K562 (cell line): ENCODE measurements at regions not wholly inside any gene's neighbourhood (a gene's known extent, or its start where the extent isn't known, plus 50 kb on each side); places are given as distances from the start of the nearest gene placed in this dataset.

Experiments
- ATAC-seq: fragments of 200-7000 bp; cut with Tn5 transposase; 3 replicates; pipeline ENCODE4 v1.9.1; 2020; ENCODE audit warnings: moderate library complexity
- BruUV-seq: library from RNA; stranded (reverse); fragments of 400-500 nt; replicated peaks from 2 replicates; lab custom pipeline; 2021; lab: Mats Ljungman, UMichigan
- CTCF ChIA-PET: fragments of 300-600 bp; formaldehyde crosslinking; extraction: SDS; loops from one replicate; lab custom pipeline; 2021; ENCODE audit warnings: low intra/inter-chr PET ratio; lab: Yijun Ruan, JAX
- POLR2A ChIA-PET: fragments of 300-600, 350-650 bp; sonication (Branson Sonifier 250); formaldehyde crosslinking; extraction: SDS; loops from one replicate; lab custom pipeline; 2021; ENCODE audit warnings: antibody characterized with exemption, inconsistent platforms; lab: Yijun Ruan, JAX
- DNase-seq, 4 experiments: peaks; one replicate each; pipeline versions ENCODE4 v3.0.0 to v3.0.0-alpha.2; 2011 to 2018; ENCODE audit warnings: low spot score in 3 of 4, mixed read lengths in 3 of 4; ENCODE audit errors: extremely low read depth in 1 of 4
- FAIRE-seq: peaks from 2 replicates; lab custom pipeline; 2011; peaks lifted over from hg19 to GRCh38; lab: Jason Lieb, UNC
- H2AFZ ChIP-seq: 2 replicates; pipeline ENCODE4 v1.6.0; 2011; ENCODE audit warnings: low read depth, low read length, control low read depth, inconsistent platforms
- H3K27ac ChIP-seq: fragments of 200-600 bp; 3 replicates; pipeline ENCODE4 v1.8.0; 2011; ENCODE audit warnings: low read depth, mild to moderate bottlenecking, control low read depth, inconsistent platforms, low read length, moderate library complexity, mixed read lengths; ENCODE audit errors: extremely low read depth
- H3K27me3 ChIP-seq, 2 experiments: fragments of 300-600 bp in 1 of 2; 2 replicates in 1 of 2; 3 replicates in 1 of 2; pipeline versions ENCODE4 v1.6.0 to v1.8.0; 2011; ENCODE audit warnings: inconsistent platforms in 2 of 2, low read length in 2 of 2, mild to moderate bottlenecking in 1 of 2, mixed read lengths in 1 of 2, moderate library complexity in 1 of 2; ENCODE audit not compliant: control insufficient read depth in 2 of 2, insufficient read depth in 2 of 2
- H3K36me3 ChIP-seq: fragments of 300-600 bp; 3 replicates; pipeline ENCODE4 v1.8.0; 2011; ENCODE audit warnings: mild to moderate bottlenecking, low read length, inconsistent platforms; ENCODE audit not compliant: control insufficient read depth, insufficient read depth
- H3K4me1 ChIP-seq, 2 experiments: fragments of 200-600 bp in 1 of 2; replicated peaks in 1 of 2; 2 replicates in 1 of 2; 3 replicates in 1 of 2; pipeline versions ENCODE4 v1.5.1 to v1.8.0; 2011; ENCODE audit warnings: inconsistent platforms in 2 of 2, low read length in 2 of 2, mild to moderate bottlenecking in 1 of 2, mixed read lengths in 1 of 2, moderate library complexity in 1 of 2; ENCODE audit not compliant: control insufficient read depth in 2 of 2, insufficient read depth in 2 of 2
- H3K4me2 ChIP-seq: 2 replicates; pipeline ENCODE4 v1.6.1; 2011; ENCODE audit warnings: low read length, control low read depth, inconsistent platforms, mixed read lengths; ENCODE audit not compliant: insufficient read depth
- H3K4me3 ChIP-seq: fragments of 200-600 bp; sonication (generic), shearing (Covaris generic); 2 replicates; pipeline ENCODE4 v1.5.1; 2016; ENCODE audit warnings: control low read depth, inconsistent platforms
- H3K79me2 ChIP-seq: fragments of 200-600 bp; 3 replicates; pipeline ENCODE4 v1.8.0; 2011; ENCODE audit warnings: low read length, inconsistent platforms; ENCODE audit not compliant: control insufficient read depth, insufficient read depth
- H3K9ac ChIP-seq, 2 experiments: 2 replicates each; pipeline versions ENCODE4 v1.6.0 to v1.6.1; 2011; ENCODE audit warnings: low read depth in 2 of 2, low read length in 2 of 2, control low read depth in 1 of 2, inconsistent platforms in 1 of 2, mild to moderate bottlenecking in 1 of 2, mixed read lengths in 1 of 2; ENCODE audit not compliant: insufficient read depth in 1 of 2
- H3K9me1 ChIP-seq: one replicate; pipeline ENCODE4 v1.6.0; 2011; ENCODE audit warnings: inconsistent platforms, mild to moderate bottlenecking, low read length, moderate library complexity; ENCODE audit not compliant: control insufficient read depth, insufficient read depth
- H3K9me3 ChIP-seq: replicated peaks from 2 replicates; pipeline ENCODE4 v1.5.1; 2011; ENCODE audit warnings: low read depth, low read length, inconsistent platforms; ENCODE audit not compliant: control insufficient read depth, insufficient read depth
- H4K20me1 ChIP-seq: replicated peaks from 2 replicates; pipeline ENCODE4 v1.6.1; 2011; ENCODE audit warnings: low read length, inconsistent platforms, mixed read lengths; ENCODE audit not compliant: control insufficient read depth, insufficient read depth
- BRD9 ChIP-seq: fragments of 450-650 bp; IDR thresholded peaks from 2 replicates; pipeline ENCODE4 v1.6.1; 2018; ENCODE audit warnings: low read depth; ENCODE audit not compliant: partially characterized antibody
- CBFA2T2 ChIP-seq: fragments of 450-650 bp; conservative IDR thresholded peaks from 2 replicates; pipeline ENCODE4 v1.6.1; 2017; ENCODE audit warnings: mild to moderate bottlenecking
- CBFA2T3 ChIP-seq: fragments of 450-650 bp; IDR thresholded peaks from 2 replicates; pipeline ENCODE4 v1.6.1; 2017
- EHMT2 ChIP-seq: fragments of 450-650 bp; IDR thresholded peaks from 2 replicates; pipeline ENCODE4 v1.6.1; 2018; ENCODE audit warnings: antibody characterized with exemption
- HLTF ChIP-seq: fragments of 450-650 bp; IDR thresholded peaks from 2 replicates; pipeline ENCODE4 v1.6.1; 2016
- ILK ChIP-seq: fragments of 450-650 bp; IDR thresholded peaks from 2 replicates; pipeline ENCODE4 v1.6.1; 2016; ENCODE audit warnings: missing genetic modification characterization, low read depth, mild to moderate bottlenecking, missing compliant biosample characterization, moderate library complexity, borderline replicate concordance
- KLF13 ChIP-seq: fragments of 450-650 bp; IDR thresholded peaks from 2 replicates; pipeline ENCODE4 v1.6.1; 2016; ENCODE audit warnings: missing genetic modification characterization, low read depth, mild to moderate bottlenecking, missing compliant biosample characterization, moderate library complexity, borderline replicate concordance
- NFE2 ChIP-seq: IDR thresholded peaks from 2 replicates; pipeline ENCODE4 v1.6.1; 2014; ENCODE audit warnings: antibody characterized with exemption, low read depth
- POLR2A ChIP-seq: fragments of 450-650 bp; conservative IDR thresholded peaks from 2 replicates; pipeline ENCODE4 v1.6.1; 2016
- TAL1 ChIP-seq: fragments of 450-650 bp; IDR thresholded peaks from 2 replicates; pipeline ENCODE4 v1.6.1; 2016; ENCODE audit warnings: mild to moderate bottlenecking
- TBP ChIP-seq: optimal IDR thresholded peaks from 2 replicates; pipeline ENCODE3; 2011; ENCODE audit warnings: low read depth, low read length, improper control_type of control experiment
- U2AF1 ChIP-seq: fragments of 200-400 bp; formaldehyde crosslinking; optimal IDR thresholded peaks from 2 replicates; pipeline ENCODE3; 2017; ENCODE audit warnings: mild to moderate bottlenecking, low read depth, low read length, moderate library complexity
- ZNF699 ChIP-seq: fragments of 250-450 bp; sonication (Bioruptor Pico); IDR thresholded peaks from 2 replicates; pipeline ENCODE4 v1.8.0; 2021; ENCODE audit warnings: mild to moderate bottlenecking, moderate library complexity; ENCODE audit not compliant: insufficient replicate concordance
- ZNF717 ChIP-seq: fragments of 250-450 bp; sonication (Bioruptor Pico); IDR thresholded peaks from 2 replicates; pipeline ENCODE4 v1.5.0; 2021
- whole genome bisulfite sequencing: fragments of 100-300 bp; shearing (Covaris generic); methylation state at CpG from one replicate; pipeline ENCODE4 v1.1.6; 2016; ENCODE audit warnings: low coverage, mixed read lengths; ENCODE audit not compliant: insufficient coverage; ENCODE audit errors: missing lambda C conversion rate; 5-methylcytosine and 5-hydroxymethylcytosine counted together
- in situ Hi-C: fragments of 300-500 bp; cut with MboI; formaldehyde crosslinking; loops from 4 replicates; pipeline ENCODE4 v1.15.0; 2018; ENCODE audit warnings: inconsistent platforms, mixed read lengths
- intact Hi-C: fragments of 100-400 bp; cut with micrococcal nuclease; formaldehyde crosslinking; loops from 2 replicates; pipeline ENCODE4 v1.14.2; 2022
- TF ChIP-seq, protein P1 (sequence below): fragments of 450-650 bp; IDR thresholded peaks from 2 replicates; pipeline ENCODE4 v1.6.1; 2016; ENCODE audit warnings: mild to moderate bottlenecking, moderate library complexity

DNA sequence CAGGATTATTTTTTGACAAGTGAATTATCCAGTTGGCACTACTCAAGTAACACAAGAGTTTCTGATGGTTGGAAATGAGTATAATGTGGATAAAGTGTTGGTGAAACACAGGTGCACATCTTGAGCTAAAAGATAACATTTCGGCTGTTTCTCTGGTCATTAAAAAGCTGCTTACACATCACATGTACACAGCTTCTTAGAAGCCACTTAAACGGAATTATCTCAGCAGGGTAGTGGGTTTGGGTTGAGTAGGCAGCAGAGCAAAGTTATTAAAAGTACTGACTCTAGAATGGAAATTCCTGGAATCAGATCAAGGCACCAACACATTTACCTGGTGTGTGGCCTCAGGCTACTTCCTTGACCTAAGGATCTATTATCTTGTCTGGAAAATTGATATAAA is 55.4 kb upstream of the RASSF6 start:
- Histone ChIP-seq H3K4me2 (no peak overlapping the region; the same call in 1 of the 2 replicates), H2AFZ (peak overlapping the region; percentile 30; the same call in 1 of the 2 replicates), H4K20me1 (no peaks in the 10 kb centered on the region), H3K9me1 (no peaks in the 10 kb centered on the region), H3K9me3 (no peaks in the 10 kb centered on the region), H3K27ac (peak overlapping the region; percentile 21; the same call in 1 of the 3 replicates), H3K27me3 (no peaks in the 10 kb centered on the region), H3K4me1 (peaks cover 0 to 17% of the 10 kb centered on the region in 2 experiments; a peak in 3 of 5 replicates), H3K4me3 (no peak overlapping the region), H3K79me2 (no peaks in the 10 kb centered on the region), H3K36me3 (no peaks in the 10 kb centered on the region), H3K9ac (no peak overlapping the region)
- ChIA-PET CTCF (no interaction called here), POLR2A (interaction anchor here (0.8 to 1.4 kb wide), 3 partner anchors 9 to 455 kb away, joined by 3 to 5 read pairs (median 3); no protein-coding TSS in a partner anchor)
- FAIRE-seq (peak; percentile 75), DNase-seq (peak in 2 of 4 experiments; percentile 24 to 57), ATAC-seq (peak; percentile 62)
- WGBS: 0% methylated on average over 2 of the region's 2 CpGs
- intact Hi-C loops: no loop called here
- in situ Hi-C loops: no loop called here
- BruUV-seq: no TSS peak
- TF ChIP-seq CBFA2T2 (peak; percentile 74), NFE2 (peak; percentile 7; the same call in 1 of the 2 replicates), ILK (tag) (no peak), KLF13 (tag) (no peak), TAL1 (peak; percentile 57), ZNF699 (CRISPR knock-in tag) (no peak), U2AF1 (no peak), TBP (no peak), CBFA2T3 (peak; percentile 82), EHMT2 (no peak), ZNF717 (CRISPR knock-in tag) (no peak), HLTF (no peak), BRD9 (no peak), POLR2A (no peak)
- TF ChIP-seq, protein P1, sequence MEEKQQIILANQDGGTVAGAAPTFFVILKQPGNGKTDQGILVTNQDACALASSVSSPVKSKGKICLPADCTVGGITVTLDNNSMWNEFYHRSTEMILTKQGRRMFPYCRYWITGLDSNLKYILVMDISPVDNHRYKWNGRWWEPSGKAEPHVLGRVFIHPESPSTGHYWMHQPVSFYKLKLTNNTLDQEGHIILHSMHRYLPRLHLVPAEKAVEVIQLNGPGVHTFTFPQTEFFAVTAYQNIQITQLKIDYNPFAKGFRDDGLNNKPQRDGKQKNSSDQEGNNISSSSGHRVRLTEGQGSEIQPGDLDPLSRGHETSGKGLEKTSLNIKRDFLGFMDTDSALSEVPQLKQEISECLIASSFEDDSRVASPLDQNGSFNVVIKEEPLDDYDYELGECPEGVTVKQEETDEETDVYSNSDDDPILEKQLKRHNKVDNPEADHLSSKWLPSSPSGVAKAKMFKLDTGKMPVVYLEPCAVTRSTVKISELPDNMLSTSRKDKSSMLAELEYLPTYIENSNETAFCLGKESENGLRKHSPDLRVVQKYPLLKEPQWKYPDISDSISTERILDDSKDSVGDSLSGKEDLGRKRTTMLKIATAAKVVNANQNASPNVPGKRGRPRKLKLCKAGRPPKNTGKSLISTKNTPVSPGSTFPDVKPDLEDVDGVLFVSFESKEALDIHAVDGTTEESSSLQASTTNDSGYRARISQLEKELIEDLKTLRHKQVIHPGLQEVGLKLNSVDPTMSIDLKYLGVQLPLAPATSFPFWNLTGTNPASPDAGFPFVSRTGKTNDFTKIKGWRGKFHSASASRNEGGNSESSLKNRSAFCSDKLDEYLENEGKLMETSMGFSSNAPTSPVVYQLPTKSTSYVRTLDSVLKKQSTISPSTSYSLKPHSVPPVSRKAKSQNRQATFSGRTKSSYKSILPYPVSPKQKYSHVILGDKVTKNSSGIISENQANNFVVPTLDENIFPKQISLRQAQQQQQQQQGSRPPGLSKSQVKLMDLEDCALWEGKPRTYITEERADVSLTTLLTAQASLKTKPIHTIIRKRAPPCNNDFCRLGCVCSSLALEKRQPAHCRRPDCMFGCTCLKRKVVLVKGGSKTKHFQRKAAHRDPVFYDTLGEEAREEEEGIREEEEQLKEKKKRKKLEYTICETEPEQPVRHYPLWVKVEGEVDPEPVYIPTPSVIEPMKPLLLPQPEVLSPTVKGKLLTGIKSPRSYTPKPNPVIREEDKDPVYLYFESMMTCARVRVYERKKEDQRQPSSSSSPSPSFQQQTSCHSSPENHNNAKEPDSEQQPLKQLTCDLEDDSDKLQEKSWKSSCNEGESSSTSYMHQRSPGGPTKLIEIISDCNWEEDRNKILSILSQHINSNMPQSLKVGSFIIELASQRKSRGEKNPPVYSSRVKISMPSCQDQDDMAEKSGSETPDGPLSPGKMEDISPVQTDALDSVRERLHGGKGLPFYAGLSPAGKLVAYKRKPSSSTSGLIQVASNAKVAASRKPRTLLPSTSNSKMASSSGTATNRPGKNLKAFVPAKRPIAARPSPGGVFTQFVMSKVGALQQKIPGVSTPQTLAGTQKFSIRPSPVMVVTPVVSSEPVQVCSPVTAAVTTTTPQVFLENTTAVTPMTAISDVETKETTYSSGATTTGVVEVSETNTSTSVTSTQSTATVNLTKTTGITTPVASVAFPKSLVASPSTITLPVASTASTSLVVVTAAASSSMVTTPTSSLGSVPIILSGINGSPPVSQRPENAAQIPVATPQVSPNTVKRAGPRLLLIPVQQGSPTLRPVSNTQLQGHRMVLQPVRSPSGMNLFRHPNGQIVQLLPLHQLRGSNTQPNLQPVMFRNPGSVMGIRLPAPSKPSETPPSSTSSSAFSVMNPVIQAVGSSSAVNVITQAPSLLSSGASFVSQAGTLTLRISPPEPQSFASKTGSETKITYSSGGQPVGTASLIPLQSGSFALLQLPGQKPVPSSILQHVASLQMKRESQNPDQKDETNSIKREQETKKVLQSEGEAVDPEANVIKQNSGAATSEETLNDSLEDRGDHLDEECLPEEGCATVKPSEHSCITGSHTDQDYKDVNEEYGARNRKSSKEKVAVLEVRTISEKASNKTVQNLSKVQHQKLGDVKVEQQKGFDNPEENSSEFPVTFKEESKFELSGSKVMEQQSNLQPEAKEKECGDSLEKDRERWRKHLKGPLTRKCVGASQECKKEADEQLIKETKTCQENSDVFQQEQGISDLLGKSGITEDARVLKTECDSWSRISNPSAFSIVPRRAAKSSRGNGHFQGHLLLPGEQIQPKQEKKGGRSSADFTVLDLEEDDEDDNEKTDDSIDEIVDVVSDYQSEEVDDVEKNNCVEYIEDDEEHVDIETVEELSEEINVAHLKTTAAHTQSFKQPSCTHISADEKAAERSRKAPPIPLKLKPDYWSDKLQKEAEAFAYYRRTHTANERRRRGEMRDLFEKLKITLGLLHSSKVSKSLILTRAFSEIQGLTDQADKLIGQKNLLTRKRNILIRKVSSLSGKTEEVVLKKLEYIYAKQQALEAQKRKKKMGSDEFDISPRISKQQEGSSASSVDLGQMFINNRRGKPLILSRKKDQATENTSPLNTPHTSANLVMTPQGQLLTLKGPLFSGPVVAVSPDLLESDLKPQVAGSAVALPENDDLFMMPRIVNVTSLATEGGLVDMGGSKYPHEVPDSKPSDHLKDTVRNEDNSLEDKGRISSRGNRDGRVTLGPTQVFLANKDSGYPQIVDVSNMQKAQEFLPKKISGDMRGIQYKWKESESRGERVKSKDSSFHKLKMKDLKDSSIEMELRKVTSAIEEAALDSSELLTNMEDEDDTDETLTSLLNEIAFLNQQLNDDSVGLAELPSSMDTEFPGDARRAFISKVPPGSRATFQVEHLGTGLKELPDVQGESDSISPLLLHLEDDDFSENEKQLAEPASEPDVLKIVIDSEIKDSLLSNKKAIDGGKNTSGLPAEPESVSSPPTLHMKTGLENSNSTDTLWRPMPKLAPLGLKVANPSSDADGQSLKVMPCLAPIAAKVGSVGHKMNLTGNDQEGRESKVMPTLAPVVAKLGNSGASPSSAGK: no peak
